GM18505 (cell line): ENCODE measurements at regions not wholly inside any gene's neighbourhood (a gene's known extent, or its start where the extent isn't known, plus 50 kb on each side); places are given as distances from the start of the nearest gene placed in this dataset.

Source experiments
- ATAC-seq: cut with Tn5 transposase; IDR thresholded peaks from one replicate; pipeline ENCODE4 v1.9.1; 2021; ENCODE audit not compliant: unreplicated experiment
- POLR2A ChIP-seq: IDR thresholded peaks from 4 replicates; pipeline ENCODE4 v1.6.1; 2011; ENCODE audit warnings: borderline replicate concordance; ENCODE audit not compliant: insufficient read depth, insufficient read length; ENCODE audit errors: extremely low read depth

- ATAC-seq = no peak
- no peak for TF ChIP-seq POLR2A
Observed at GRCh38 chr5:72562717-72563116, 55.5 kb upstream of the ZNF366 start.

- ATAC-seq = no peak
- no peak for TF ChIP-seq POLR2A
Observed at GRCh38 chr5:72561148-72561972, 54.1 kb upstream of the ZNF366 start.

GRCh38 chr5:72559866-72560766 is 52.9 kb upstream of the ZNF366 start:
- TF ChIP-seq POLR2A = no peak

GRCh38 chr5:72558383-72558782 is 51.2 kb upstream of the ZNF366 start:
- TF ChIP-seq POLR2A = no peak

More at GRCh38 chr5:72559866-72560766, 52.9 kb upstream of the ZNF366 start:
- ATAC-seq = no peak

GRCh38 chr5:72558046-72558336 is 50.8 kb upstream of the ZNF366 start:
- TF ChIP-seq POLR2A = no peak
- ATAC-seq = no peak

More at GRCh38 chr5:72558383-72558782, 51.2 kb upstream of the ZNF366 start:
- ATAC-seq = no peak

- ATAC-seq = peak; percentile 3
- no peak for TF ChIP-seq POLR2A
Observed at GRCh38 chr5:72557167-72558045, 50.2 kb upstream of the ZNF366 start.
